ENCODE measurements at regions not wholly inside any gene's neighbourhood (a gene's known extent, or its start where the extent isn't known, plus 50 kb on each side); places are given as distances from the start of the nearest gene placed in this dataset.
"Not testable (repeated sequence)": the region's sequence is repeated elsewhere in the genome, so short reads cannot be mapped to it uniquely, and the experiment has no call there.

DNA sequence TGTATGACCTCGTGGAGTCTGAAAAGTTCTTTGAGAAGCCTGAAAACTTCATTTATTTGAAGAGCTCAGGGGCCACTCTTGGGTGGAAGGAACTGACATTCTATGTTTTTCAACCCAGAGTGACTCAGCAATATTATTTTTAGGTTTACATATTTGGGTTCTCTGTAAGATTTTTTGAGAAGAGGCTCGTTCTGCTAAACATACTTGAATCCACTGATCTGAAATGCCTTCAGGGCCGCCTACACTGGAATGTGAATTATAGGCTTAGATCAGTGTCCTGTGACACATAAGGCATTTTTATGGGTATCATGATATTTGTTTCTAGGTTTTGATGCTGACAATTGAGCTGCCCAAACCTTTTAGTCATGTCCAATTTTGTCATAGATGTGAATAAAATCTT is 86.2 kb downstream of the PSAT1 start:
- DNase-seq (ENCODE audit: low read depth in 4 of 4, low spot score in 1 of 4) = no peak

DNA sequence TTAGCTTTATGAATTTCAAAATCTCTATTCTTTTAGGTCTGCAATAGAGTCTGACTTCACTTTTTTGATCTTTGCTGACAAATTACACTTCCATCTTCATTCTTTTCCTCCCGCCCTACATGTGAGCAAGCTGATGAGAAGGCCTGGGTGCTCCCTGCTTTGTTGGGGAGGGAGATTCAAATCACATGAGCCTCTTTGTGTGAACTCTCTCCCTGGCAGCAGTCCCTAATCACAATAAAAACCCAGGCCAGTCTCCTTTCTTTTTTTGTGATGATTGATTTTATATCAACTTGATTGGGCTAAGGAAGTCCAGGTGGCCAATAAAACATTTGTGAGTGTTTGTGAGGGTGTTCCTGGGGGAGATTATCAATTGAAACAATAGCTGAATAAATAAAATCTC is 89.4 kb downstream of the PSAT1 start:
- DNase-seq (ENCODE audit: low read depth in 4 of 4, low spot score in 1 of 4) = no peak

DNA sequence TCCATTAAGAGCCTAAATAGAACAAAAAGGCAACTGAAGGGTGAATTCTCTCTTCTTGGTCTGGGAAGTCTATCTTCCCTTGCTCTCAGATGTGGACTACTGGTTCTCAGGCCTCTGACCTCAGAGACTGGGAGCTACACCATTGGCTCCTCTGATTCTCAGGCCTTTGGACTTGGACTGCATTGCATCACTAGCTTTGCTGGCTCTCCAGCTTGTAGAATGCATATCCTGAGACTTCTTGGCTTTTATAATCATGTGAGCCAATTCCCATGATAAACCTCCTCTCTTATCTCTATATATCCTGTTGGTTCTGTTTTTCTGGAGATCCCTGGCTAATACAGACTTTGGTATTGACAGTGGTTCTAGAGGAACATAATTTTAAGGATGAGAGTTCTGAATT is 89.8 kb downstream of the PSAT1 start:
- no peak for DNase-seq (ENCODE audit: low read depth in 4 of 4, low spot score in 1 of 4)

DNA sequence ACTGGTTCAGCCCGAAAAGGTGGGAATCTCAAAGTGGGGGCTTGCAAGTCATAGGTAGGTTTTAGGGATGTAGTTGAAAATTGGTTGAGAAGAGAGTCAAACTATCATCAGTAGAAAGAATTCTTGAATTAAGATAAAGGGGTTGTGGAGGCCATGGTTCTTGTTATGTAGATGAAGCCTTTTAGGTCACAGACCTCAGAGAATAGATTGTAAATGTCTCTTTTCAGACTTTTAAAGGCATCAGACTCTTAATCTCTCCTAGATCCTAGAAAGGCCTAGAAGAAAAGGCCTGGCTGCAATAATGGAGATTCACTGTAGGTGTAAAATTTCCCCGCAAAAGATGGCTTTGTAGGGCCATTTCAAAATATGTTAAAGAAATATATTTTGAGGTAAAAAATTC is 96.4 kb downstream of the PSAT1 start:
- DNase-seq (ENCODE audit: low read depth in 4 of 4, low spot score in 1 of 4) = no peak

DNA sequence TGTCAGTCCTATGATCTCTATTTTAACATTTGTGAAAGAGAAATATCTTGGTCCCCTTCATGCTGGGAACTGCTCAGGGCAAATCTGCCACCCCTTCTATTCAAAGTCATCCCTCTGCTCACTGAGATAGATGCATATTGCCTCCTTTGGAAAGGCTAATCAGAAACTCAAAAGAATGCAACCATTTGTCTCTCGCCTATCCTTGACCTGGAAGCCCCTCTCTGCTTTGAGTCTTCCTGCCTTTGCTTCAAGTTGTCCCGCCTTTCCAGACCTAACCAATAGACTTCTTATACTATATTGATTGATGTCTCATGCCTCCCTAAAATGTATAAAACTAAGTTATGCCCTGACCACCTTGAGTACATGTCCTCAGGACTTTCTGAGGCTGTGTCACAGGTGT is 97.0 kb downstream of the PSAT1 start:
- no peak for DNase-seq (ENCODE audit: low read depth in 4 of 4, low spot score in 1 of 4)

DNA sequence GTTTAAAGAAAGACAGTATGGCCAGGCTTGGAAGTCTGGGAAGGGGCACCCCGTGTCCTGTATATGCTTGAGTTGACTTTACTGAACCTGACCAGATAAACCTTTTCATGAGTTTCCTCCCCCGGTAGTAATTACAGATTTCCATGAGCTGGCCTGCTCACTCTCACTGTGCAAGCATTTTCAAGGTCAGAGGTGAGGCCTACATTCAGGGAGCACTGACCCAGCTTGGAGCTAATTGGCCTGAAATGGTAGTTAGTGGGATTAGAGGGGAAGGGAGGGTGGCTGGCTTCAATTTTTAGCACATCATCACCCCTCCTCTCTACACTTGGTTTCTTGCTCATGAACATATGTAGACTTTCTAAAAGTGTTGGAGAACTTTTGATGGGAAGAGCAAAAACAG is 99.2 kb downstream of the PSAT1 start:
- DNase-seq (ENCODE audit: low read depth in 4 of 4, low spot score in 1 of 4) = no peak

DNA sequence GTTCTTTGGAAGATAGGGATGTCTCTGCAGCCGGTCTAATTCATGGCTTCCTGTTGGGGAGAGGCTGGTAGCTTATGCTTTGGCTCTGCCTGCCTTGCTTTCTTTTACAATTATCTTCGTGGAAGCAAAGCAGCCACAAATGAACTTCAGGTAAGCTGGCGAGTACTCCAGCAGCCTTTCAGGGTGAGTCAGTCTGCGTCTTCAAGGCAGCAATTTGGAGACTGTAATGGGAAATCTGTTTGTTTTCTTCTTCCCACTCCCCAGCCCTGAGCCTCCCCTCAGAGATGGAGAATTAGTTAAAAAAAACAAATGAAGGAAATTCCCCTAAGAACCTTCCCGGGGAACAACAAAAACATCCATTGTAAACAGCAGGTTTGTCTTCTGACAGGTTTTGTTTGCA is 100.1 kb downstream of the PSAT1 start:
- no peak for DNase-seq (ENCODE audit: low read depth in 4 of 4, low spot score in 1 of 4)

DNA sequence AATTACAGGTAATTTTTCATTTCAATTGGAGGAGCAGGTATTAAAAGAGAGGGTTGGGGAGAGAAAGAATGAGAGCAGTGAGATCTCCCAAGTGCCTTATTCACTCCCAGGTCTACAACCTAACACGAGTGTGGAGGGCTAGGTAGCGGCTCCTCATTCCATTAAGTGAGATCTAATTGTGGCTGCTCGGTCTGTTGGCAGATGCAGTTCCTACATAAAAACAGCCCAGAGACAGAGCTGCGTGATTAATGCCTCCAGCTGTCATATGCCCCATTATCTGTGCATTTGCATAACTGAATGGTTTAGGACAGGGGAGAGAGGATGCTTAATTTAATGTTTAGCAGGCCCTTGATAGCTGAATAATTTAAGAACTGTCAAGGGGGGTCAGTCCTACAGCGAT is 100.5 kb downstream of the PSAT1 start:
- no peak for DNase-seq (ENCODE audit: low read depth in 4 of 4, low spot score in 1 of 4)

DNA sequence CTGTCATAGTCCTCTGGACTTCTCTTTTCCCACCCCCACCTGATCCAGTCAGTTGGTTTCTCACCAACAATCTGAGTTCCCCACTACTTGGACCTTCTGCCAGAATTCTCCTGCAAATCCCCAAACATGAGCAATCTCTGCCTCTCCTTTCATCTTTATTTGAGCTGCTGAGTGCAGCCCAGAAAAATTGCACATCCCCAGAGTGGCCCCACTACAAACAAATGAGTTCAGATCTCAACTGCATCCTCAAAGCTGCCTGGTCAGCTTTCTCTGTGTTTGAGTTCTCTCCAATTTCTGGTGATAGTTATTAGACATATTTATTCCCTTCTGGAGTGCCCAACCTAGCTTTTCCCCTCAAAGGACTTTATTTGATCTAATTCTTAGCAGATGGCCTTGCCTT is 102.2 kb downstream of the PSAT1 start:
- no peak for DNase-seq (ENCODE audit: low read depth in 4 of 4, low spot score in 1 of 4)

DNA sequence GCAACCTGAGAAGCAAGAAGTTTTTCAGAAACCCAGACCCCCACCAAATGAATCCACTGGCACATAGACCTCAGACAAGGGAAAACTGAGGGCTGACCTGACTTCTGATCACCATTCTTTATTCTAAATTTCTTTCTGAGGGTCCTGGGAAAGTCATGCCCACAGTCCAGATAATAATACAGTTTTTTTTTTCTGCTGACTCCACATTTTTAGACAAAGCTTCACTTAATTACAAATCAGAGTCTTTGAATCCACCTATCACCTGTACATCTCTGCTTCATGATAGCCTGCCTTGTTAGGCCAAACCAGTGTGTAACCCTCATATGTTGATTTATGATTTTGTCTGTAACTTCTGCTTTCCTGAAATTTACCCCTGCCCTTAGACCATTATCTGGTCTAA is 103.6 kb downstream of the PSAT1 start:
- no peak for DNase-seq (ENCODE audit: low read depth in 4 of 4, low spot score in 1 of 4)

DNA sequence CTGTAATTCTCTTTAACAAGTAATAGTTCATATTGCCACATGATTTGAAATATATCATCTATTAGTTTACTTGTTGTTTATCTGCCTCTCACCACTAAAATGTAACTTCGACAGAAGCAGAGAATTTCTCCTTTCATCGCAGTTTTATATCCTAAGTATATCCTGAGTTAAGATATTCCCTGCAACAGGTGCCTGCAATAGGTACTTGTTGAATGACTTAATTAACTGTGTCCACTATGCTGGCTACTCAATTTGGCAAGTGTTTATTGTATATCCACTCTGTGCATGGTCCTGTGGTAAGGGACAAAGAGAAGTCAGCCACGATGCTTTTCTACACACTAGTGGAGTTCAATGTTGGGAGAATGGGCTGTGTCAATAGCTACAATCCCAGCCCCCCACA is 108.5 kb downstream of the PSAT1 start:
- no peak for DNase-seq (ENCODE audit: low read depth in 4 of 4, low spot score in 1 of 4)

DNA sequence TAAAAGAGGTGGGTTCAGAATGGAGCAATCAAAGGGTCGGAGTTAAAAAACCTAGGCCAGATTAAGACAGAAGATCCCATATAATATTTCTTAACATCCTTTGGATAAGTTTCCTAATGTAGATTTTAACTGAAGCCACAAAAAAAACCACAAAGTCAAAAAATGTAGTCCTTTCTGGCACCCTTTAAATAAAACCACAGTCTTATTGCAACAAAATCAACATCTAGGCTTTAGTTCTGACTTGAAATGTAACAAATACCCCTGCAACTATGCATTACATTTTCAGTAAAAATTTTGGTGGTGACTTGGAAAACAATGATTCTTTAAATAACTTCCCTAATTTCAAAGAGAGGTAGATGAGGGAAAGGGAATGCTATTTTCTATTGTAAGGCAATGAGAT is 109.2 kb downstream of the PSAT1 start:
- no peak for DNase-seq (ENCODE audit: low read depth in 4 of 4, low spot score in 1 of 4)

DNA sequence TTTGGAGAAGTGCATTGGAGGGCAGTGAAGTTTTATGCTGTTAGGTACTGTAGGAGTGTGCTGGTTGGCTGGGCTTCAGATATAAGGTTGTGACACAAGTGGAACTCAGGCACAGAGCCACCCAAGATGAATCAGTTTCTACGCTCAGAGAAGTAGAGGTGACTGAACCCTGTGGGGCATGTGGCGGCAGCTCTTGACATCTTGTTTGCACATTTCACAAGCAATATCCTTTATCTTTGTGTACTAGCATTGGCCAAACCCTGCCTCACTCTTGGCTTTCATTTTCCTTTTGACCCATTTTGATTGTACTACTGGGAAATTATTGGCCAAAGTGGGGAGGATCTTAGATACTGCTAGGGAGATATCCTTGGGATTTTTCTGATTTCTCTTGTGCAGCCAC is 110.0 kb downstream of the PSAT1 start:
- no peak for DNase-seq (ENCODE audit: low read depth in 4 of 4, low spot score in 1 of 4)

DNA sequence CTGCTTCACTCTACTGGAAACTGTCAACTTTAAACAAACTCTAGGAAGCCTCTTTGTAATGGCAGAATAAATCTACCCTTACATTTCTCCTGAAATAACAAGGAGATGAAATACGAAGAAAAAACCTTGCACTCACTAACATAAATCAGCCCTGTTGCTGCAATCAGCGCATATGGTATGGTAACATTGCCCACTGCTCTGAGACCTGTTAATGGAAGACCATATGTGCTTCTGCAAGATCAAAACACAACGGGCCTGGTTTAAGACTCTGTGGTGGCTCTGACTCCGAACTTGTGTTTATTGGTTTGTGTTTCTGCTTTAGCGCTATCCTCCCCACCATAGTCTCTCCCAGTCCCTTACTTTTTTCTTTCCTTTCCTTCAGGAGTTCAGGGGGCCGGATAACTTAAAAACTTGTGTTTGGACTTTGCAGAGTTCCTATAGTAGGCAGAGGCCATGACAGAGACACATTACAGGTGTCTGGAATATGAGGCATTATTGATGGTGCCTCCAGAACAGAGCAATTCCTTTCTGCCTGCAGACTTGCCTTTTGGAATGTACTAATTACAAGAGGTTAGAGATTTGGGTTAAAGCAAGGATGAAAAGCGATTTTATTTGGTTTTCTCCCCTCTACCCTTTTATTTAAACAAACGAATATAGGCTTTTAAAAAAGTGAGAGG is 110.8 kb downstream of the PSAT1 start:
- no peak for DNase-seq (ENCODE audit: low read depth in 4 of 4, low spot score in 1 of 4)

DNA sequence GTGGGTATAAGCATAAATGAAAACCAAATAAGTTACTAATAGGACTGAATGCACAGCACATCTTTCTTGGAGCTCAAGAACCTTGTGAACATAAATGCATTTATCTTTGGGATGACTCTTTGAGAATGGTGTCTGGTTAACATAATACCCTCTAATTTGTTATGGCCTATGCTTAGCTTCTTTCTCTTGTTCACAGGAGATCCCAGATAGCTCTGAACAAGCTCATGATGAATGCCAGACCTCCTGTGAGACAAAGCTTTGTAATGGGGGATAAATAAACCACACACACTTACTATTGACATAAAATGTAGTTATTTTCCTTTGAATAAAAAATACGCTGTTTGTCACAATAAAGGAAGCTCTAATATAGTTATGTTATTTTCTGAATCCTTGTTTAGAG is 111.5 kb downstream of the PSAT1 start:
- no peak for DNase-seq (ENCODE audit: low read depth in 4 of 4, low spot score in 1 of 4)

DNA sequence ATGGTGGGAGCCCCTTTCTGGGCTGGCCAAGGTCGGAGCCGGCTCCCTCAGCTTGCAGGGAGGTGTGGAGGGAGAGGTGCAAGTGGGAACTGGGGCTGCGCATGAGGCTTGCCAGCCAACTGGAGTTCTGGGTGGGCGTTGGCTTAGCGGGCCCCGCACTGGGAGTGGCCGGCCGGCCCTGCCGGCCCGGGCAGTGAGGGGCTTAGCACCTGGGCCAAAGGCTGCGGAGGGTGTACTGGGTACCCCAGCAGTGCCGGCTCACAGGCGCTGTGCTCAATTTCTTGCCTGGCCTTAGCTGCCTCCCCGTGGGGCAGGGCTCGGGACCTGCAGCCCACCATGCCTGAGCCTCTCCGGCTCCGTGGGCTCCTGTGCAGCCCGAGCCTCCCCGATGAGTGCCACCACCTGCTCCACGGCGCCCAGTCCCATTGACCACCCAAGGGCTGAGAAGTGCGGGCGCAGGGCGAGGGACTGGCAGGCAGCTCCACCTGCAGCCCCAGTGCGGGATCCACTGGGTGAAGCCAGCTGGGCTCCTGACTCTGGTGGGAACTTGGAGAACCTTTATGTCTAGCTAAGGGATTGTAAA is 113.1 kb downstream of the PSAT1 start:
- not testable (repeated sequence) for DNase-seq (ENCODE audit: low read depth in 4 of 4, low spot score in 1 of 4)

DNA sequence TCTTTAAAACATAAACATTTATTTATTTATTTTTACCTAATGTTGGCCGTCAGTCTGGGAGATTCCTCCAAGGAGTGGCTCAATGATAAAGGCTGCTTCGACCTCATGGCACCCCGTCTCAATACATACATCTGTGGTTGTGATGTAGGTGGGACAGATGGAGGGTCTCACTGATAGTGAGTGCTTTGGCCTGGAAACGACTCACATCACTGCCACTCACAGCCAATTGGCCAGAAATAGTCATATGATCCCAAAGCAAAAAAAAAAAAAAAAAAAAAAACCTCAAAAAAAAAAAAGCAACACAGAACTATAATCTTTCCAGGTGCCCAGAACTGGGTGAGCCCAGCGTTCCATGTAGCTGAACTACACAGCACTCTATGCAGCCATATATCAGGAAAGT is 125.4 kb downstream of the PSAT1 start:
- no peak for DNase-seq (ENCODE audit: low read depth in 4 of 4, low spot score in 1 of 4)

DNA sequence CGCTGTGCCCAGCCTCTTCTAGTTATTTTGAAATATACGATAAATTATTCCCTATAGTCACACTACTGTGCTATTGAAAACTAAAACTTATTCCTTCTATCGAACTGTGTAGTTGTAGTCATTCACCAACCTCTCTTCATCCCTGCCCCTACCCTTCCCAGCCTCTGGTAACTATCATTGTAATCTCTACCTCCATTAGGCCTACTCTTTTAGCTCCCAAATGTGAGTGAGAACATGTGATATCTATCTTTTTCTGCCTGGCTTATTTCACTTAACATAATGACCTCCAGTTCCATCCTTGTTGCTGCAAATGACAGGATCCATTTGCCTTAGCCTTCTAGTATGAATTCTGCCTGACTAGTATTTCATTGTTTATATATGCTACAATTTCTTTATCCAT is 127.4 kb downstream of the PSAT1 start:
- DNase-seq (ENCODE audit: low read depth in 4 of 4, low spot score in 1 of 4) = no peak

DNA sequence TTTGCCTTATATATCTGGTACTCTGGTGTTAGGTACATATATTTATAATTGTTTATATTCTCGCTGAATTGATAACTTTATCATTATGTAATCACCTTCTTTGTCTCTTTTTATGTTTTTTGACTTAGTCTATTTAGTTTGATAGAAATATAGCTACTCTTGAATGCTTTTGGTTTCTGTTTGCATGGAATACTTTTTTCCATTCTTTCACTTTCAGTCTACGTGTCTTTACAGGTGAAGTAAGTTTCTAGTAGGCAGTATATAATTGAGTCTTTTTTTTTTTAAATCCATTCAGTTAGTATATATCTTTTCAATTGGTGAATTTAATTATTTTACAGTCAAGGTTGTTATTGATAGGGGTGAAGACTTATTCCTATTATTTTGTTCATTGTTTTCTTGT is 131.7 kb downstream of the PSAT1 start:
- DNase-seq (ENCODE audit: low read depth in 4 of 4, low spot score in 1 of 4) = no peak

DNA sequence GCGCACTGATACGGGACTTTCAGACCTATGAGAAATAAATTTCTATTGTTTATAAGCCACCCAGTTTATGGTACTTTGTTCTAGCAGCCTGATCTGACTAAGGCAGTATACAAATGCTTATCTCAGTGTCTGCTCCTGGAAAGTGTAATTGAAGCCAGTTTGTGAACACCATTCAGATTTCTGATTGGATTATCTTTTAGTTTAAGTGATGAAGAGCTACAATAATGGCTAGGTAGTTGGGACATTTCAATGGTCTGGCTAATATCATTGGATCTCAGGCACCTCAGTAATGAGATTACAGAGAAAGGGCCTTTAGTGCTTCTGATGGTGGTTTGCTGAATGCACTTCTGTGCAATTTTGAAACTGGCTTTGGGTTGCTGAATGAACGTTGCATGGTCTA is 133.5 kb downstream of the PSAT1 start:
- DNase-seq (ENCODE audit: low read depth in 4 of 4, low spot score in 1 of 4) = no peak

DNA sequence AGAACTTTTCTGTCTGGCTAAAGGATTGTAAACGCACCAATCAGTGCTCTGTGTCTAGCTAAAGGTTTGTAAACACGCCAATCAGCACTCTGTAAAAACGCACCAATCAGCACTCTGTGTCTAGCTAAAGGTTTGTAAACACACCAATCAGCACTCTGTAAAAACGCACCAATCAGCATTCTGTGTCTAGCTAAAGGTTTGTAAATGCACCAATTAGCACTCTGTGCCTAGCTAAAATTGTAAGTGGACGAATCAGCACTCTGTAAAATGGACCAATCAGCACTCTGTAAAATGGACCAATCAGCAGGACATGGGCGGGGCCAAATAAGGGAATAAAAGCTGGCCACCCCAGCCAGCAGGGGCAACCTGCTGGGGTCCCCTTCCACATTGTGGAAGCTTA is 134.1 kb downstream of the PSAT1 start:
- DNase-seq (ENCODE audit: low read depth in 4 of 4, low spot score in 1 of 4) = not testable (repeated sequence)

DNA sequence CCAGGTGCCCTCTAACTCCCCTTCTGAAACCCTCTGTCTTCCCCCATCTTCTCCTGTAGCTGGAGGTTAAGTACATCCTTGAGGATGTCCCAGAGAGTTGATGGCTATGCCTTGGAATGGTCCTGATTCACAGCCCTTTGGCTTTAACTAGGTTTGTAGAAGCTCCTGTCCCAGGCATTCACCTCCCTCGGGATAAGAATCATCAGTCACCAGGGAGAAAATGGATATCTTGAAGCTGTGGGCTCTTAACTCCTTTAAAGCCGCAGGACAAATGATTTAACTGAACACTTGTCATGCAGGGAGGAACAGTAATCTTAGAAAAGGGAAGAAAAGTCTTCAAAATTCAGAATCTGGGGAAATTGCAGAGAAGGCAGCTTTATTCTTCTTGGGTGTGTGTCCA is 139.9 kb downstream of the PSAT1 start:
- DNase-seq (ENCODE audit: low read depth in 4 of 4, low spot score in 1 of 4) = no peak

DNA sequence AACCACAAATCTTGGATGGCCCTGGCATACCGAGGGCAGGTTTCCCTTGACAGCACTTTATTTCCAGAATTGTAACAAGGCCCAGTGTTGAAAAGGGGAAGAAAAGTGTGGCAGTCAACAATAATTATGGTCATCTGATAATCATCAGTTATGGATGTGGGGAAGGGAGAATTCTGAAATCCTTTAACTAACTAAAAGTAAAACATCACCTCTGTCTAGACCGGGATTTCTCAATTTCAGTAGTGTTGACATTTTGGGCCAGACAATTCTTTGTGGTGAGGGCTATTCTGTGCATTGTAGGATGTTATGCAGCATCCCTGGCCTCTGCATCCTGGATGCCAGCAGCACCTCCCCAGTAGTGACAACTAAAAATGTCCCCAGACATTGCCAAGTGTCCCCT is 140.4 kb downstream of the PSAT1 start:
- DNase-seq (ENCODE audit: low read depth in 4 of 4, low spot score in 1 of 4) = no peak

Measured in stimulated activated CD4-positive, alpha-beta T cell treated with anti-CD3 and anti-CD28 coated beads, Interleukin-1b, Interleukin-23, amount 100 ng/mL, for 24 hours (primary cell).